ENCODE measurements at regions not wholly inside any gene's neighbourhood (a gene's known extent, or its start where the extent isn't known, plus 50 kb on each side); places are given as distances from the start of the nearest gene placed in this dataset.

- DNase-seq, result no peak
Observed at GRCh38 chr10:8233832-8234259, 179.4 kb downstream of the GATA3 start.

GRCh38 chr10:8235253-8236027 lies 181.0 kb downstream of the GATA3 start:
- DNase-seq, result no peak

GRCh38 chr10:8238986-8239385 lies 184.5 kb downstream of the GATA3 start:
- no peak for DNase-seq

GRCh38 chr10:8240861-8241260 lies 186.4 kb downstream of the GATA3 start:
- DNase-seq, result no peak

GRCh38 chr10:8242295-8242872 lies 187.9 kb downstream of the GATA3 start:
- no peak for DNase-seq

GRCh38 chr10:8245131-8245813 lies 190.8 kb downstream of the GATA3 start:
- no peak for DNase-seq

GRCh38 chr10:8245814-8246142 lies 191.3 kb downstream of the GATA3 start:
- DNase-seq, result no peak

- DNase-seq, result no peak
Observed at GRCh38 chr10:8246548-8246947, 192.1 kb downstream of the GATA3 start.

- no peak for DNase-seq
Observed at GRCh38 chr10:8247191-8247590, 192.7 kb downstream of the GATA3 start.

GRCh38 chr10:8248868-8249267 lies 194.4 kb downstream of the GATA3 start:
- no peak for DNase-seq

GRCh38 chr10:8254350-8254749 lies 199.9 kb downstream of the GATA3 start:
- no peak for DNase-seq

- DNase-seq, result no peak
Observed at GRCh38 chr10:8255301-8255700, 200.8 kb downstream of the GATA3 start.

GRCh38 chr10:8260645-8261044 lies 206.2 kb downstream of the GATA3 start:
- DNase-seq, result no peak

- DNase-seq, result no peak
Observed at GRCh38 chr10:8262317-8262716, 207.8 kb downstream of the GATA3 start.

GRCh38 chr10:8269976-8270375 lies 215.5 kb downstream of the GATA3 start:
- no peak for DNase-seq

GRCh38 chr10:8272794-8273425 lies 218.4 kb downstream of the GATA3 start:
- DNase-seq, result no peak

- no peak for DNase-seq
Observed at GRCh38 chr10:8273749-8274148, 219.3 kb downstream of the GATA3 start.

GRCh38 chr10:8275911-8276310 lies 221.4 kb downstream of the GATA3 start:
- DNase-seq, result peak; percentile 8

GRCh38 chr10:8278099-8278498 lies 223.6 kb downstream of the GATA3 start:
- DNase-seq, result no peak

GRCh38 chr10:8279598-8279997 lies 225.1 kb downstream of the GATA3 start:
- DNase-seq, result no peak

GRCh38 chr10:8280946-8281345 lies 226.5 kb downstream of the GATA3 start:
- no peak for DNase-seq

GRCh38 chr10:8282340-8282739 lies 227.9 kb downstream of the GATA3 start:
- no peak for DNase-seq

GRCh38 chr10:8283166-8283905 lies 228.8 kb downstream of the GATA3 start:
- DNase-seq, result no peak

Data from NCI-H2171 treated with DMSO at 0.1 percent for 48 hours (cell line).